PFSK-1 (cell line): ENCODE measurements at regions not wholly inside any gene's neighbourhood (a gene's known extent, or its start where the extent isn't known, plus 50 kb on each side); places are given as distances from the start of the nearest gene placed in this dataset.

Experiments used
- FOXP2 ChIP-seq: optimal IDR thresholded peaks from 2 replicates; pipeline ENCODE3; 2011; ENCODE audit warnings: borderline replicate concordance, control low read depth, inconsistent platforms; ENCODE audit not compliant: insufficient read depth; ENCODE audit errors: extremely low read length, extremely low read depth
- POLR2AphosphoS5 ChIP-seq: IDR thresholded peaks from 2 replicates; pipeline ENCODE4 v1.6.1; 2012; ENCODE audit warnings: low read depth, mild to moderate bottlenecking, control low read depth, low read length, moderate library complexity
- SIN3A ChIP-seq: IDR thresholded peaks from 2 replicates; pipeline ENCODE4 v1.6.1; 2012; ENCODE audit warnings: mild to moderate bottlenecking, low read length, moderate library complexity, borderline replicate concordance; ENCODE audit not compliant: insufficient read depth
- TAF1 ChIP-seq: IDR thresholded peaks from 2 replicates; pipeline ENCODE4 v1.6.1; 2012; ENCODE audit warnings: low read length, control low read depth, borderline replicate concordance; ENCODE audit not compliant: insufficient read depth
- TF ChIP-seq, protein P1 (sequence below), 2 experiments: IDR thresholded peaks; 2 replicates each; pipeline versions ENCODE4 v1.6.1 to v1.8.0; 2011 to 2012; ENCODE audit warnings: low read depth in 2 of 2, low read length in 2 of 2, control low read depth in 1 of 2, inconsistent platforms in 1 of 2, mild to moderate bottlenecking in 1 of 2, moderate library complexity in 1 of 2; ENCODE audit not compliant: insufficient read depth in 1 of 2

DNA sequence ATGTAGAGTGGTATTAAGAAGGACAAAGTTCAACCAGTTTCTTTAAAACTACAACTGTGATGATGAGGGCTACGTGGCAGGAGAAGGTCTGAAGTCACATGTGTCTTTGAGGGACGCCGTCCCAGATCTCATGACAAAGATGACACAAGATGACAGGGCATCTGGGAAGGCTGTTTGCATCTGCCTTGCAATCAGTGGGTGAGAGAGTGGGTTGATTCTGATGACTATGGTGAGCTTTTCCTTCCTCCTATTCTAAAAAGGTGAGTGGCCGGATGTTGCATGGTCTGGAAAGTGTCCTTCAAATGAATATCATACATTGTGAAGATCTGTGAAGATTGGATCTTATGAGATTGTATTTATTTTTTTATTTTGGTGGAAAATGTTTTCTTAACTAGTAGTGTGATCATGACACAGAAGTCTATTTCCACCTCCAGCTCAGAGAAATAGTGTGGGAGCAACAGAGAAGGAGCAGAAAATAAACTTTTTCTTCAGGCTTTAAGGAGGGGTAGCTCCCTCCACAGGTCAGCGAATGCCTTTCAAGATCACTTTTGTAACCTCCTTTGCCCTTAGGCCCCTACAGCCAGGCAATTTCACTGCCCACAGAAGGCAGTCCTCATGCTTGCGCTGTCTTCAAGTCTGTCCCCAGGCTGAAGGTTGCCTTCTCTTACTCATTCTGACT is 76.0 kb upstream of the ATF3 start:
- TF ChIP-seq FOXP2 (no peak), SIN3A (no peak), TAF1 (no peak), POLR2AphosphoS5 (no peak)
- TF ChIP-seq, protein P1, sequence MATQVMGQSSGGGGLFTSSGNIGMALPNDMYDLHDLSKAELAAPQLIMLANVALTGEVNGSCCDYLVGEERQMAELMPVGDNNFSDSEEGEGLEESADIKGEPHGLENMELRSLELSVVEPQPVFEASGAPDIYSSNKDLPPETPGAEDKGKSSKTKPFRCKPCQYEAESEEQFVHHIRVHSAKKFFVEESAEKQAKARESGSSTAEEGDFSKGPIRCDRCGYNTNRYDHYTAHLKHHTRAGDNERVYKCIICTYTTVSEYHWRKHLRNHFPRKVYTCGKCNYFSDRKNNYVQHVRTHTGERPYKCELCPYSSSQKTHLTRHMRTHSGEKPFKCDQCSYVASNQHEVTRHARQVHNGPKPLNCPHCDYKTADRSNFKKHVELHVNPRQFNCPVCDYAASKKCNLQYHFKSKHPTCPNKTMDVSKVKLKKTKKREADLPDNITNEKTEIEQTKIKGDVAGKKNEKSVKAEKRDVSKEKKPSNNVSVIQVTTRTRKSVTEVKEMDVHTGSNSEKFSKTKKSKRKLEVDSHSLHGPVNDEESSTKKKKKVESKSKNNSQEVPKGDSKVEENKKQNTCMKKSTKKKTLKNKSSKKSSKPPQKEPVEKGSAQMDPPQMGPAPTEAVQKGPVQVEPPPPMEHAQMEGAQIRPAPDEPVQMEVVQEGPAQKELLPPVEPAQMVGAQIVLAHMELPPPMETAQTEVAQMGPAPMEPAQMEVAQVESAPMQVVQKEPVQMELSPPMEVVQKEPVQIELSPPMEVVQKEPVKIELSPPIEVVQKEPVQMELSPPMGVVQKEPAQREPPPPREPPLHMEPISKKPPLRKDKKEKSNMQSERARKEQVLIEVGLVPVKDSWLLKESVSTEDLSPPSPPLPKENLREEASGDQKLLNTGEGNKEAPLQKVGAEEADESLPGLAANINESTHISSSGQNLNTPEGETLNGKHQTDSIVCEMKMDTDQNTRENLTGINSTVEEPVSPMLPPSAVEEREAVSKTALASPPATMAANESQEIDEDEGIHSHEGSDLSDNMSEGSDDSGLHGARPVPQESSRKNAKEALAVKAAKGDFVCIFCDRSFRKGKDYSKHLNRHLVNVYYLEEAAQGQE (IDR thresholded peaks at IDR 0.05; ENCODE audit: insufficient read depth in 1 of 2, low read depth in 2 of 2, low read length in 2 of 2) = no peak

GRCh38 chr1:212533148-212533517 is 75.4 kb upstream of the ATF3 start:
- TF ChIP-seq POLR2AphosphoS5 = no peak
- TF ChIP-seq FOXP2 = no peak
- no peak for TF ChIP-seq TAF1
- TF ChIP-seq, protein P1 (IDR thresholded peaks at IDR 0.05; ENCODE audit: insufficient read depth in 1 of 2, low read depth in 2 of 2, low read length in 2 of 2) = no peak
- TF ChIP-seq SIN3A = no peak

- TF ChIP-seq SIN3A = no peak
- TF ChIP-seq FOXP2 = no peak
- TF ChIP-seq POLR2AphosphoS5 = no peak
- TF ChIP-seq TAF1 = no peak
- TF ChIP-seq, protein P1 (IDR thresholded peaks at IDR 0.05; ENCODE audit: insufficient read depth in 1 of 2, low read depth in 2 of 2, low read length in 2 of 2) = no peak
Measured at GRCh38 chr1:212536586-212536985, 72.0 kb upstream of the ATF3 start.

GRCh38 chr1:212537610-212538009 is 71.0 kb upstream of the ATF3 start:
- TF ChIP-seq FOXP2 (no peak), TAF1 (no peak), SIN3A (no peak), POLR2AphosphoS5 (no peak)
- TF ChIP-seq, protein P1 (IDR thresholded peaks at IDR 0.05; ENCODE audit: insufficient read depth in 1 of 2, low read depth in 2 of 2, low read length in 2 of 2) = no peak
